ENCODE measurements at regions not wholly inside any gene's neighbourhood (a gene's known extent, or its start where the extent isn't known, plus 50 kb on each side); places are given as distances from the start of the nearest gene placed in this dataset.

- Mint-ChIP-seq H3K9me3 (no peaks in the 10 kb centered on the region), H3K27ac (no peak overlapping the region), H3K27me3 (no peaks in the 10 kb centered on the region), H3K36me3 (ENCODE audit: low read depth) (no peaks in the 10 kb centered on the region), H3K4me3 (no peak overlapping the region), H3K4me1 (ENCODE audit: low read depth) (no peaks in the 10 kb centered on the region)
- intact Hi-C loops (cut with micrococcal nuclease) = no loop called here
Measured at GRCh38 chr15:31561156-31561555, 234.5 kb downstream of the KLF13 start.

DNA sequence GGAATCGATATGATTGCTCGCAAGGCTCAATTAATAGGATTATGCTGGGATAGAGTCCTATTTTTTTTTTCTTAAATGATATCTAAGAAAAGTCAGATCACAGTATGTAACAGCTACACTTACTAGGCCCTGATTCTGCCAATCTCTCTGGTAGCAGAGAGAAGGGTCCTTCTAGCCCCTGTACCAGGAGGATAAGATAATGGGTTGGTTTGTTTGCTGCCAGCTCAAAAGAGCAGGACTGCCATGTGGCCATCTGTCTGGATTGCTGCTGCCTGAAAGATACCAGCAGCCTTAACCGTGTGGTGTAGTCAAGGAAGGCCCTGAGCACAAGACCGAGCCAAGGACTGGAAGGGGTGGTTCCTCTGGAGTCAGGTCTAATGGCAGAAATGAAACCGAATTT, 236.4 kb downstream of the KLF13 start:
- H3K36me3 Mint-ChIP-seq (ENCODE audit: low read depth) = no peaks in the 10 kb centered on the region
- H3K4me1 Mint-ChIP-seq (ENCODE audit: low read depth) = no peaks in the 10 kb centered on the region
- H3K27me3 Mint-ChIP-seq = no peaks in the 10 kb centered on the region
- no peak overlapping the region for H3K27ac Mint-ChIP-seq
- no peaks in the 10 kb centered on the region for H3K9me3 Mint-ChIP-seq
- H3K4me3 Mint-ChIP-seq = no peak overlapping the region
- intact Hi-C loops (cut with micrococcal nuclease) = no loop called here

DNA sequence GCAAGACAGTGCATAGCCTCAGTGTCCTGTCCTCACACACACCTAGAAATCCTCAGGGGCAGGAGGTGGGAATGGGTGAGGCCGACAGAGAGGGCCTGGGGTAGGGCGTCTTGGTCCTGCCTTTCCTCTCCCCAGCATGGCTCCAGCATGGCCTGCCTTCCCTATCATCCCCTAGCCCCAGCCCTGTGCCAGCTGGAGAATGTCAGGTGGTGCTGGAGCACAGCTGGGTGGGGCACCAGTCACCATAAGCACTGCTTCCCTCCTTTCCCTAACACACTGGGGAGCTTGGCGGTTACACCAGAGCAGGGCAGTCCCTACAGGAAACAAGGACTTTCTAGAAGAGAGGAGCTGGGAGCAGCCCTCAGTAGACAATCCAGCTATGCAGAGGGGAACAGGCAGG, 236.8 kb downstream of the KLF13 start:
- intact Hi-C loops (cut with micrococcal nuclease) = no loop called here
- Mint-ChIP-seq H3K27ac (no peak overlapping the region), H3K4me1 (ENCODE audit: low read depth) (no peaks in the 10 kb centered on the region), H3K27me3 (no peaks in the 10 kb centered on the region), H3K9me3 (peaks cover 4% of the 10 kb centered on the region), H3K36me3 (ENCODE audit: low read depth) (no peaks in the 10 kb centered on the region), H3K4me3 (no peak overlapping the region)

DNA sequence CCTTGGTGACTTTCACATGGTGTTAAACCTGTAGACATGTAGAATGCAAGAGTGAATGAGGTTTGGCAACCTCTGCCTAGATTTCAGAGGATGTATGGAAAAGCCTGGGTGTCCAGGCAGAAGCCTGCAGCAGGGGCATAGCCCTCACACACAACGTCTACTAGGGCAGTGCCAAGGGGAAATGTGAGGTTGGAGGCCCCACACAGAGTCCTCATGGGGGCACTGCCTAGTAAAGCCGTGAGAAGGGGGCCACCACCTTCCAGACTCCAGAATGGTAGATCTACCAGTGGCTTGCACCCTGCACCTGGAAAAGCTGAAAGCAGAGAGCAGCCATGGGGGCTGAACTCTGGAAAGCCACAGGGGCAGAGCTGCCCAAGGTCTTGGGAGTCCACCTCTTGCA, 241.2 kb downstream of the KLF13 start:
- H3K27me3 Mint-ChIP-seq = peaks cover 3% of the 10 kb centered on the region

GRCh38 chr15:31569836-31570235, 243.2 kb downstream of the KLF13 start:
- H3K4me1 Mint-ChIP-seq (ENCODE audit: low read depth) = peaks cover 5% of the 10 kb centered on the region
- H3K27me3 Mint-ChIP-seq = peaks cover 6% of the 10 kb centered on the region
- peaks cover 11% of the 10 kb centered on the region for H3K9me3 Mint-ChIP-seq
- intact Hi-C loops (cut with micrococcal nuclease) = loop anchor here (5.0 kb wide), 1 partner anchor 407 kb away; no protein-coding TSS in a partner anchor
- H3K36me3 Mint-ChIP-seq (ENCODE audit: low read depth) = no peaks in the 10 kb centered on the region
- no peak overlapping the region for H3K27ac Mint-ChIP-seq
- no peak overlapping the region for H3K4me3 Mint-ChIP-seq

More for the DNA sequence above, 241.2 kb downstream of the KLF13 start:
- H3K36me3 Mint-ChIP-seq (ENCODE audit: low read depth) = no peaks in the 10 kb centered on the region
- peaks cover 5% of the 10 kb centered on the region for H3K4me1 Mint-ChIP-seq (ENCODE audit: low read depth)
- H3K27ac Mint-ChIP-seq = no peak overlapping the region
- H3K4me3 Mint-ChIP-seq = no peak overlapping the region
- peaks cover 11% of the 10 kb centered on the region for H3K9me3 Mint-ChIP-seq
- intact Hi-C loops (cut with micrococcal nuclease) = no loop called here

GRCh38 chr15:31570591-31570990, 244.0 kb downstream of the KLF13 start:
- no peaks in the 10 kb centered on the region for H3K36me3 Mint-ChIP-seq (ENCODE audit: low read depth)
- H3K27me3 Mint-ChIP-seq = peaks cover 6% of the 10 kb centered on the region
- peaks cover 11% of the 10 kb centered on the region for H3K9me3 Mint-ChIP-seq
- H3K4me3 Mint-ChIP-seq = no peak overlapping the region
- peaks cover 5% of the 10 kb centered on the region for H3K4me1 Mint-ChIP-seq (ENCODE audit: low read depth)
- intact Hi-C loops (cut with micrococcal nuclease) = loop anchor here (5.0 kb wide), 1 partner anchor 407 kb away; no protein-coding TSS in a partner anchor
- H3K27ac Mint-ChIP-seq = no peak overlapping the region

GRCh38 chr15:31571676-31572075, 245.0 kb downstream of the KLF13 start:
- H3K27ac Mint-ChIP-seq = no peak overlapping the region
- H3K9me3 Mint-ChIP-seq = peaks cover 11% of the 10 kb centered on the region
- H3K36me3 Mint-ChIP-seq (ENCODE audit: low read depth) = no peaks in the 10 kb centered on the region
- H3K4me3 Mint-ChIP-seq = no peak overlapping the region
- intact Hi-C loops (cut with micrococcal nuclease) = loop anchor here (5.0 kb wide), 1 partner anchor 406 kb away; no protein-coding TSS in a partner anchor
- H3K4me1 Mint-ChIP-seq (ENCODE audit: low read depth) = peaks cover 5% of the 10 kb centered on the region
- H3K27me3 Mint-ChIP-seq = peaks cover 8% of the 10 kb centered on the region

DNA sequence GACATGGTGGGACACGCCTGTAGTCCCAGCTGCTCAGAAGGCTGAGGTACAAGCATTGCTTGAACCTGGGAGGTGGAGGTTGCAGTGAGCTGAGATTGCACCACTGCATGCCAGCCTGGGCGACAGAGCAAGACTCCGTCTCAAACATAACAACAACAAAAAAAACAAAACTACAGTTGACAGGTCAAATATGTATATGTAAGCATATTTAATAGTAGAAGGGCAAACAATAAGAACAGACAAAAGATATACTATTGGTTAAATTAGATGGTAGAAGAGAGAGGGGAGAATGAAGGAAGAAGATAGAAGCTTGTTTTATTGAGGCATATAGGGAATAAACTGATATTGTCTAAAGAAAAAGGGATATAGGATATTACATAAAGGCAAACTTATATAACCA, 247.1 kb downstream of the KLF13 start:
- Mint-ChIP-seq H3K27ac (no peak overlapping the region), H3K4me1 (ENCODE audit: low read depth) (peaks cover 5% of the 10 kb centered on the region), H3K9me3 (peaks cover 4% of the 10 kb centered on the region), H3K36me3 (ENCODE audit: low read depth) (no peaks in the 10 kb centered on the region), H3K27me3 (peaks cover 8% of the 10 kb centered on the region), H3K4me3 (no peak overlapping the region)
- intact Hi-C loops (cut with micrococcal nuclease) = loop anchor here (5.0 kb wide), 1 partner anchor 404 kb away; no protein-coding TSS in a partner anchor

DNA sequence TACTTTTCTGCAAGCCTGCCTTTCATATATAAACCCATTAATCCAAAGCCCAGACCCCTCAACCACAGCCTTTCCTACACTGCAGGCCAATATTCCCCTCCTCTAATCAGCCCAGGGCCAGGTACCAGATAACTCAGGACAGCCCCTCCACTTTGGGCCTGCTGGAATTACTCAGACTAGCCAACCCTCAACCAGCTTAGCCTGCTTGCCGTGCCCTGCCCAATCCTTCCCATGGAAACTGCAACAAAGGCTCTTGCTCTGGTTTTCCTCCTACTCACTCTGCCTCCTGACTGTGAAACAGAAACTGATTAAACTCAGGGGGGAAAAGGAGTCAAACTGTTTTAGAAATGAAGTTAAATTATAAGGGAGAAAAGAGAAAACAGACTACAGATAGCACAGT, 248.1 kb downstream of the KLF13 start:
- H3K4me3 Mint-ChIP-seq = no peak overlapping the region
- H3K36me3 Mint-ChIP-seq (ENCODE audit: low read depth) = no peaks in the 10 kb centered on the region
- H3K27me3 Mint-ChIP-seq = peaks cover 8% of the 10 kb centered on the region
- H3K27ac Mint-ChIP-seq = no peak overlapping the region
- no peaks in the 10 kb centered on the region for H3K9me3 Mint-ChIP-seq
- intact Hi-C loops (cut with micrococcal nuclease) = loop anchor here (5.0 kb wide), 1 partner anchor 403 kb away; no protein-coding TSS in a partner anchor
- H3K4me1 Mint-ChIP-seq (ENCODE audit: low read depth) = peaks cover 5% of the 10 kb centered on the region

DNA sequence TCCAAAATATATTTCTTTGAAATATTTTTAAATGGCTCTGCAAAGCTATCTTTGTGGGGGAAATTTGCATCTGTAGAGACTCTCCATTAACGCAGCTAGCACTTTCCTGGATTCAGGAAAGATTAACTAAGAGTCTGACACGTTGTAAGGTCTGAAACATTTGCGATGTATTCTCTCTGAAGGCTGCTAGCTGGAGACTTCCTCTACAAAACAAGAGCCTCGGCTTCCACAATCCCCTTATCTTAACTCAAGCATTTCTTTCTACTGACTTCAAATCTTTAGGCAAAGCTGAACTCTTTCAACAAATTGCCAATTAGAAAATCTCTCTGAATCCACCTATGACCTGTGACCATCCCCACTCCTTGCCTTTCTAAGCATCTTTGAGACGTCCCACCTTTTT, 250.5 kb downstream of the KLF13 start:
- no peak overlapping the region for H3K27ac Mint-ChIP-seq
- intact Hi-C loops (cut with micrococcal nuclease) = no loop called here
- no peaks in the 10 kb centered on the region for H3K4me1 Mint-ChIP-seq (ENCODE audit: low read depth)
- H3K27me3 Mint-ChIP-seq = peaks cover 8% of the 10 kb centered on the region
- H3K4me3 Mint-ChIP-seq = no peak overlapping the region
- H3K9me3 Mint-ChIP-seq = peaks cover 5% of the 10 kb centered on the region
- no peaks in the 10 kb centered on the region for H3K36me3 Mint-ChIP-seq (ENCODE audit: low read depth)

- intact Hi-C loops (cut with micrococcal nuclease) = no loop called here
- Mint-ChIP-seq H3K4me3 (no peak overlapping the region), H3K27ac (no peak overlapping the region)
Measured at GRCh38 chr15:31579282-31579681, 252.6 kb downstream of the KLF13 start.

GRCh38 chr15:31579976-31580375, 253.3 kb downstream of the KLF13 start:
- peaks cover 14% of the 10 kb centered on the region for H3K4me1 Mint-ChIP-seq (ENCODE audit: low read depth)
- peaks cover 2% of the 10 kb centered on the region for H3K27me3 Mint-ChIP-seq
- no peak overlapping the region for H3K4me3 Mint-ChIP-seq
- peaks cover 11% of the 10 kb centered on the region for H3K9me3 Mint-ChIP-seq
- intact Hi-C loops (cut with micrococcal nuclease) = no loop called here
- no peak overlapping the region for H3K27ac Mint-ChIP-seq
- H3K36me3 Mint-ChIP-seq (ENCODE audit: low read depth) = no peaks in the 10 kb centered on the region

More at GRCh38 chr15:31579282-31579681, 252.6 kb downstream of the KLF13 start:
- H3K36me3 Mint-ChIP-seq (ENCODE audit: low read depth) = no peaks in the 10 kb centered on the region
- peaks cover 2% of the 10 kb centered on the region for H3K27me3 Mint-ChIP-seq
- peaks cover 11% of the 10 kb centered on the region for H3K9me3 Mint-ChIP-seq
- peaks cover 14% of the 10 kb centered on the region for H3K4me1 Mint-ChIP-seq (ENCODE audit: low read depth)

GRCh38 chr15:31584195-31584594, 257.6 kb downstream of the KLF13 start:
- H3K36me3 Mint-ChIP-seq (ENCODE audit: low read depth) = no peaks in the 10 kb centered on the region
- intact Hi-C loops (cut with micrococcal nuclease) = no loop called here

GRCh38 chr15:31585240-31585639, 258.6 kb downstream of the KLF13 start:
- Mint-ChIP-seq H3K27me3 (peaks cover 3% of the 10 kb centered on the region), H3K4me1 (ENCODE audit: low read depth) (peaks cover 14% of the 10 kb centered on the region), H3K36me3 (ENCODE audit: low read depth) (no peaks in the 10 kb centered on the region), H3K27ac (no peak overlapping the region), H3K9me3 (peaks cover 11% of the 10 kb centered on the region), H3K4me3 (no peak overlapping the region)
- intact Hi-C loops (cut with micrococcal nuclease) = no loop called here

More at GRCh38 chr15:31584195-31584594, 257.6 kb downstream of the KLF13 start:
- peaks cover 14% of the 10 kb centered on the region for H3K4me1 Mint-ChIP-seq (ENCODE audit: low read depth)
- H3K9me3 Mint-ChIP-seq = peaks cover 11% of the 10 kb centered on the region
- H3K27ac Mint-ChIP-seq = no peak overlapping the region
- no peak overlapping the region for H3K4me3 Mint-ChIP-seq
- H3K27me3 Mint-ChIP-seq = peaks cover 3% of the 10 kb centered on the region

GRCh38 chr15:31586841-31587240, 260.2 kb downstream of the KLF13 start:
- no peak overlapping the region for H3K4me3 Mint-ChIP-seq
- peaks cover 3% of the 10 kb centered on the region for H3K27me3 Mint-ChIP-seq
- no peaks in the 10 kb centered on the region for H3K36me3 Mint-ChIP-seq (ENCODE audit: low read depth)
- peaks cover 14% of the 10 kb centered on the region for H3K4me1 Mint-ChIP-seq (ENCODE audit: low read depth)
- intact Hi-C loops (cut with micrococcal nuclease) = no loop called here
- no peak overlapping the region for H3K27ac Mint-ChIP-seq
- H3K9me3 Mint-ChIP-seq = peaks cover 8% of the 10 kb centered on the region
